HG02938 (cell line): ENCODE measurements at regions not wholly inside any gene's neighbourhood (a gene's known extent, or its start where the extent isn't known, plus 50 kb on each side); places are given as distances from the start of the nearest gene placed in this dataset.

Source experiments
- ATAC-seq: cut with Tn5 transposase; IDR thresholded peaks from one replicate; pipeline ENCODE4 v1.9.1; 2021; ENCODE audit warnings: mild to moderate bottlenecking, moderate library complexity; ENCODE audit not compliant: unreplicated experiment

GRCh38 chr18:26618135-26618534, 69.8 kb upstream of the KCTD1 start:
- ATAC-seq: no peak

- ATAC-seq: no peak
Measured at GRCh38 chr18:26617151-26617554, 68.8 kb upstream of the KCTD1 start.

- no peak for ATAC-seq
Measured at GRCh38 chr18:26614374-26614773, 66.0 kb upstream of the KCTD1 start.
